NCI-H1930 (cell line): ENCODE measurements at regions not wholly inside any gene's neighbourhood (a gene's known extent, or its start where the extent isn't known, plus 50 kb on each side); places are given as distances from the start of the nearest gene placed in this dataset.
"Not testable (repeated sequence)": the region's sequence is repeated elsewhere in the genome, so short reads cannot be mapped to it uniquely, and the experiment has no call there.

Experiments
- DNase-seq, 2 experiments: peaks; one replicate each; lab custom pipeline; 2025; lab: John Stamatoyannopoulos, UW

DNA sequence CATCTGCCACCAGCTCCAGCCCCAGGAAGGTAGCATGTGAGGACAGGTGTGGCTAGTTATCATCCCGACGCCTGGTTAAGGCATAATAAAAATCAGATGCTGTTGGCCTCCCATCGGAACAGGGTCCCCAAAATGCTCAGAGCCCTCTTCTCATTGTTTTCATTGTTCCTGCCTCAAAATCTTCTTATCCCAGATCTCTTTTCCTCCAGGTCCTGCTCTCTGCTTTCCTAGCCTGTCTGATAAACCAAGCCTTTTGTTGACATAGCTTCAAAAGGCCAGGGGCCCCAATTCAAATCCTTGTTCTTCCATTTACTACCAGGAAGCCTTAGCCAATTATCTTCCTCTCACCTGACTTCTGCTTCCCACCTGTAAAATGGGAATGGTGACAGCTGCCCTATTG is 130.1 kb upstream of the ADRA1B start:
- no peak for DNase-seq

DNA sequence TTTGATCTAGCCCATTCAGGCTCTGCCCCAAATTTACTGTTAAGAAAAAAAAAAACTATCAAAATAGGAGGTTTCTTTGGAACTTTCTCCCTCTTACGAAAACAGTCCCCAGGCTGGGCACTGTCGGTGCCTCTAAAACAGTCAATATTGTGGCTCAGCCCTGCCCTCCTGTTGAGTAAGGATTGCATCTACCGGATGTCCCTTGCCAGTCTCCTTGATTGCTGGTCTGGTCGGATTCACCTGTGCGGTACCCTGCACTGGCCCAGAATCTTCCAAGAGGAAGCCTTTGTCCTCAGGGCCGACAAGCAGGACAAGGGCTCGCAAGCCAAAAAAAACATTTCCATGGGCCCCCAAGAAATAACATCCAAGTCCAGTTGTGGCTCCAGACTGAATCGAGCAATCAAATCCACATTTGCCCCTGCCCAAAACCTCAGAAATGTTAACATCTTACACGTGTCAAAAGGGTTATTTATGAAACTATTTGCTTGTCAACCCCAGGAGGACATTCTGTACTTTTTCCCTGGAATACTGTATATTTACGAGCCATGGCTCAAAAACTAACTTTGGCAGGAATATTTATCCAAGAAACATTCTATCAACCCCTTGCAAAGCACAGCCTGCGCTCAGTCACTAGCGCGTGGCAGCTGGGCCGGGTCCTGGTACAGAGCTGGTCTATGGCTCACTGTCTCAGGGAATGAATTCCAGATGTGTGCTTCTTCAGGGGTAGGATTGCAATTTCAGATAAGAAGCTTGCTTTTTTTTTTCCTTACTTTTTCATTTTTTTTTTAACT is 129.2 kb upstream of the ADRA1B start:
- no peak for DNase-seq

DNA sequence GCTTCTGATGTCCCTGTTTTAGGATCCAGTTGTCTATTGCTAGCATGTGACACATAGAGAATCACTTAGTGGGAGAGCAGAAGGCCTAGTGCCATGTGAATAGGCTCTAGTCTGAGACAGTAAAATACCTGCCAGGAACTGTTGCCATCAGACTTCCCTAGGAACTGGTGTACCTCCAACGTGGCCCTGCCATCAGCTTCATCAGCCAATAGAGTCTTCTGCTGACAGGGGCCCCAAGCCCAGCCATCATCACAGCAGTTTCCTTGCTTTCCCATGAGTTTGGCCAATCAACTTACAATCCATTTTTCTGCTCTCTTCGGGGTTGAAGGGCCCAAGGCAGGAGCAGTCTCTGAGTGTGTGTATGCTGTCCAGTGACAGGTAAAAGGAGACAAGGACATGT is 128.4 kb upstream of the ADRA1B start:
- DNase-seq, result no peak

DNA sequence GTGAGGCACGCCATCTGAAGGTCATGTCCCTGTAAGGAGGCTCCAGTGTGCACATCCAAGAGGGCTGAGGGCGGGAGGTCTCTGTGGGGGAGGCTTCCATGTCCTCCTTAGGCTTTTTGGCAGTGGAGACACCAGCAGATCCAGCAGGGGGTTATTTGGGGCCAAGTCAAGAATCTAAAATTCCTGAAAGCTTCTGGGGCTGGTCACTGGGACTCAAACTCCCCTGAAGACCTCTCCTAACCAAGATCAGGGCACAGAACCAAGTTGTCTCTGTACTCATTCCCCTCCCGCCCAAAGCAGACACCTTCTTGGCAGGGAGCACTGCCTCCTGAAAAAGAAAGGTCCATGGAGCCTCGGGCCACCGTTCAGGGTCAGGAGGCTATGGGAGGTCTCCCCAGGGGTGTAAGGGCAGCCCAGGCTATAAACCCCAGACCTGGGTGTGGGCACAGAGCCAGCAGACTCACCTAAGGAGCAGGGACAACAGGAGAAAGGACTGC is 127.4 kb upstream of the ADRA1B start:
- DNase-seq, result no peak

DNA sequence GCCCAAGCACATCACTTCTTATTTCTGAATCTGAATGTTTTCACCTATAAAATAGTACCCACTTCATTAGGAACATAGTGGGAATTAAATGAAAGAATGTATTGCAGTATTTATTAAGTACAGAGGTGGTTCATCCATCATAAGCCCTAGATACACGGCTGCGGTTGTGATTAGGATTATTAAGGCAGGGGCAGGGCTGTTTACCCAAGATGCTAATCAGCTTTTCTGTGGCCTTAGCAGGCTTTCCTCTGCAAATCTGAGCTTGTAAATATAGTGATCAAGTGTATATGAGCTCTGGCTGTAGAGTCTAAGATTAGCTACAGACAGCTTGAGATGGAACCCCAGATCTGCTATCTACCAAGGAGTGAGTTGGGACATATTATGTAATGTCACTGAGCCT is 124.1 kb upstream of the ADRA1B start:
- no peak for DNase-seq

DNA sequence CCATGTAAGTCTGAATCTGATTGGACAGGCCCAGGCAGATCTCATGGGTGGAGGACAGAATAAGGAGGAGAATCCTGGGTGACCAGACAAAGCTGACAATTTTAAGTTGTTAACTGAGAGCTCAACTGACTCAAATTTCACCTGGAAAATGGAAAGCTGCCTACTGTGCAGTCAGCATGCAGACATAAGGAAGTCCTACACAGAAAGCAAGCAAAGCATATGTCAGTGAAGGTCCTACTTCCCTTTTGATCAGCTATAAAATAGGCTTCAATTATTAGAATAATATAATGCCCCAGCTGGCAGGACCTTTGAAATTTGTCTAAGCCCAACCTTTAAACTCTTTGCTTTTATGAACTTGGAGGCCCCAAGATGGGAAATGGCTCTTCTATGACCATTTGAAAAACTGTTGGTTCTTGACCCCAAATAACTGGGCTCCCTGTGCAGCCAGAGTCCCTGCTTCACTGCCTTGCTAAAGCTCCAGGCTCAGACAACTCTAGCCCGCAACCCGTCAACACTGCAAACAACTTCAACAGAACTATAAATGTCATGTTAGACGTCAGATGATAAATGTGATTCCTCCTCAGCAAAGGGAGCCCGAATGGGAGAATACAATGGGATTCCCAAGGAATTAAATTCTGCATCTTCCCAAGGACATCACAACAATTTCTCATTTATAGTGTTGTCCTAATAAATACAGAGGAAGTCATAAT is 118.9 kb upstream of the ADRA1B start:
- DNase-seq, result no peak

DNA sequence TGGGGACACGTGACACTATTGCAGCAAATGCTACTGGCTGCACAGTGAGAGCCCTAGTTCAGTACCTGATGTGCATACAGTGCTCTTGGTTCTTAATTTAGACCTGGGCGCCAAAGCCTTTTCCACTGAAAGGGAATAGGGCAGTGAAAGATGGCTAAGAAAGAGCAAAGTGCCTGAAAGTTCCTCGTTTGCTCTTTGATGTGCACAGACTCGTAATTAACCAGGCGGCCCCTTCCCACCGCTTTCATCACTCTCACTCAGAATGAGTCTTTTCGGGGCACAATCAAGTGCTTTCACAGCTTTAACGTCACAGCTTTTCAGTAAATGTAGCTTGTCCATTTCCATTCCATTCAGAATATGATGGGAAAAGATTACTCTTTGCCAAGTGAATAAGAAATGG is 116.6 kb upstream of the ADRA1B start:
- no peak for DNase-seq

DNA sequence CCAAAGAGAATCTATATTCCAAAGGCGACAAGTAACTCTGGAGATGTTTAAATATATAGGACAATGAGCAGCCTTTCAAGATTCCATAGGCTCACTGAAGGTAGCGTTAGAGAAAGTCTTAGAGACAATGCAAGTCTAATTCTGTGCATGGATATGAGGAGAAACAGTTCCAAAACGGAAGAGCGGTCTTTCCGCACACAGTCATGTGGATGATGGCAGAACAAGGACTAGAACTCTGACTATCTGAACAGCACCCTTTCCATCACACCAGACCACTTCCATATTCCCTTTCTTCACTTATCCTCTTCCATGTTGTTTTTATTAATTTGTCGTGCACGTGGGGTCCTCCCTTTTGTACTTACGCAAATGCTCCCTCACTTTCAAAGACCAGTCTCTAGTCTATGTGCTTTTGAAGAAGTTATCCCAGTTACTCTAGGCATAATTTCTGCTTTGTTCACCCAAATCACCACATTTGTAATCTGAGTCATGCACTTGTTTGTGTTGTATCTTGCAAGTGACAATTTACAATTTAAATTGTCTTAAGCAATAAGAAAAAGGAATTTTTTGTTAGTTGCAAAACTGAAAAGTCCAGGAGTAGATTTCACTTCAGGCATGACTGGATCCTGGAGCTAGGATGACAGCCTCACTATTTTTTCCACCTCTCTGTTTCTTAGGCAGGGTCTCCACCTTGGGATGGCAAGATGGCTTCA is 116.0 kb upstream of the ADRA1B start:
- DNase-seq, result no peak

DNA sequence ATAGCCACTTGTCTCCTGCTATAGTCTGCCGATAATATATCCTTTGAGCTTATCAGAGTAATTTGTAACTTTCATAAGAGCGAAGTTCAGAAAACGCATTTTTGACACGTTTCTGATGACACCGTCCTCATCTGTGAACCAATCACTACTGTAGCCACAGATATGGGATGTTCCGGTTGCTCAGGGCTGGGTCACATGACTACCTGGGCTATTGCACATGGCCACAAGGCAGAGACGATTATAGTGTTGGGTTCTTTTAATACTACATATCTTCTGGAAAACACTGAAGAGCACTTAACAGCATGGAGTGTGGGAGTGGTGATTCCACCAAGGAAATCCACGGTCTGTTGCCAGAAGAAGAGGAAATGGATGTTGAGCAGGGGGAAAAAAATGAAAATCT is 115.0 kb upstream of the ADRA1B start:
- DNase-seq, result no peak

DNA sequence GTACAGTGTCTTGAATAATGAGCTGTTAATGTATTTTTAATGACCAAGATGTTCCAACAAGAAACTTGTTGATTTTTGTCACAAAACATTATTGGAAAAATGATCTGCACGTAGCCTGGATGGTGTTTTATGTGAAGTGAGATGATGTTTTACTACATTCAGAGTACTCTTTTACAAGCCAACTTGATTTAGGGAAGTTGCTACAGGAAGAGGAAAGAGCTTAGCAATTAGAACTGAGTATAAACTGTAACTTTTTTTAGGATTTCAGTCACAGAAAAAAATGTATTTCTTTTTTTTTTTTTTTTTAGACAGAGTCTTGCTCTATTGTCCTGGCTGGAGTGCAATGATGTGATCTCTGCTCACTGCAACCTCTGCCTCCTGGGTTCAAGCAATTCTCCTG is 113.6 kb upstream of the ADRA1B start:
- DNase-seq, result no peak

DNA sequence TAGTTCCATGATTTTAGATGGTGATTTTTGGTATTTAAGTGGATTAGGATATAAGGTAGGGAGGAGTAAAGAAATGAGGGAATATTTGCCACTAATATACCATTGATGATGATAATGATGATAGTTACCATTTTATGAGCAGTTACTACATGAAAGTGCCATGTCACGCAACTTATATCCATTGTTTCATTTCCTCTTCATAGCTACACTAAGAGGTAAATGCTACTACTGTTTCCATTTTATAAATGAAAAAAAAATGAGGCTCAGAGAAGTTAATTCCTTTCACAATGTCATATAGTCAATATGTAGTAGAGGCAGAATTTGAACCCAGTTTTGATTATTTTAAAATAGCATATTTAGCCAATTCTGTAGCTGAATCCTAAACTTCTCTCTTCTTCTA is 112.2 kb upstream of the ADRA1B start:
- no peak for DNase-seq

DNA sequence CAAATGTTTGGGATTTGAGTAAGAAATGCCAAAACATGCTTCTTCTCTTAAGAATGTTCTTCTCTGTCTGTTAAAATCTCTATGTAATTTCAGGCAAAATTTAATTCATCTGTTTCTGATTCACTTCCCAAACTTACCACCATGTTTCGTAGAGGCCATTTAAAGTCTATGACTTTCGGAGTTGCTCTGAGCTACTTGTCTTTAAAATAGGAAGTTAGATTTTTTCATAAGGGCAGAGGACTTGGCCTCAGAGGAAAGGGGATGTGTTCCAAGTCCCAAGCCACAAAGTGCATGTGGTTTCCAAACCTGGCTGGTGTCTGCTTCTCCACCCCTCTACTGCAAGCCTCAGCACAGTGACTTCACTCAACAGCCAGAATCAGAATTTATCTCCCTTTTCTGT is 111.3 kb upstream of the ADRA1B start:
- no peak for DNase-seq

DNA sequence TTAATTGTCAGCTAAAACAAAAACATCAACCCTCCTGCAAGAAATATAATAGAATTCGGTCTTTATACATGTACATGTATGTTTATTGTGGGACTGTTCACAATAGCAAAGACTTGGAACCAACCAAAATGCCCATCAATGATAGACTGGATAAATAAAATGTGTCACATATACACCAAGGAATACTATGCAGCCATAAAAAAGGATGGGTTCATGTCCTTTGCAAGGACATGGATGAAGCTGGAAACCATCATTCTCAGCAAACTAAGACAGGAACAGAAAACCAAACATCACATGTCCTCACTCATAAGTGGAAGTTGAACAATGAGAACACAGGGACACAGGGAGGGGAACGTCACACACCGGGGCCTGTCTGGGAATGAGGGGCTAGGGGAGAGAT is 109.1 kb upstream of the ADRA1B start:
- not testable (repeated sequence) for DNase-seq

DNA sequence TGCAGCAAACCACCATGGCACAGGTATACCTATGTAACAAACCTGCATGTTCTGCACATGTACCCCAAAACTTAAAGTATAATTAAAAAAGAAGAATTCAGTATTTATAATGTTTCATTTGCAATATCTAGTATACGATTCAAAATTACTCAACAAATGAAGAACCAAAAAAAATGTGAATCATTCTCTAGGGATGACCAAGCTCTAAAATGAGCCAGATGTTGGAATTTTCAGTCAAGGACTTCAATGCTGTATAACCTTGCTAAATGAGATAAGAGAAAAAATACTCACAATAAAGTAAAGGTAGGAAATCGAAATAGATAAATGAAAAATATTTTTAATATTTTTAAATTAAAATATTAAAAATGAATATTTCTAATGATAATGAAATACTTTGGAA is 108.7 kb upstream of the ADRA1B start:
- no peak for DNase-seq

DNA sequence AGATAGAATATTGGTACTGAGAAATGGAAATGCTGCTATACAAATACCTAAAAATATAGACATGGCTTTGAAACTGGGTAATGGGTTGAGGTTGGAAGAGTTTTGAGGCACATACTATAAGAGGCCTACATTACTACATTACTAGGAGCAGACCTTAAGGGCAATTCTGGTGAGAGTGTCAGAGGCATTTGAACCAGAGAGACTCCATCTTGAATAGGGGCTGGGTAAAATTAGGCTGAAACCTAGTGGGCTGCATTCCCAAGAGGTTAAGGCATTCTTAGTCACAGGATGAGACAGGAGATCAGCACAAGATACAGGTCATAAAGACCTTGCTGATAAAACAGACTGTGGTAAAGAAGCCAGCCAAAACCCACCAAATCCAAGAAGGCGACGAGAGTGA is 104.6 kb upstream of the ADRA1B start:
- DNase-seq, result no peak

DNA sequence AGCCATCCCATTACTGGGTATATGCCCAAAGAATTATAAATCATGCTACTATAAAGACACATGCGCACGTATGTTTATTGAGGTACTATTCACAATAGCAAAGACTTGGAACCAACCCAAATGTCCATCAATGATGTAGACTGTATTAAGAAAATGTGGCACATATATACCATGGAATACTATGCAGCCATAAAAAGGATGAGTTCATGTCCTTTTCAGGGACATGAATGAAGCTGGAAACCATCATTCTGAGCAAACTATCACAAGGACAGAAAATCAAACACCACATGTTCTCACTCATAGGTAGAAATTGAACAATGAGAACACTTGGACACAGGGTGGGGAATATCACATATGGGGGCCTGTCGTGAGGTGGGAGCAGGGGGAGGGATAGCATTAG is 103.5 kb upstream of the ADRA1B start:
- DNase-seq, result not testable (repeated sequence)

DNA sequence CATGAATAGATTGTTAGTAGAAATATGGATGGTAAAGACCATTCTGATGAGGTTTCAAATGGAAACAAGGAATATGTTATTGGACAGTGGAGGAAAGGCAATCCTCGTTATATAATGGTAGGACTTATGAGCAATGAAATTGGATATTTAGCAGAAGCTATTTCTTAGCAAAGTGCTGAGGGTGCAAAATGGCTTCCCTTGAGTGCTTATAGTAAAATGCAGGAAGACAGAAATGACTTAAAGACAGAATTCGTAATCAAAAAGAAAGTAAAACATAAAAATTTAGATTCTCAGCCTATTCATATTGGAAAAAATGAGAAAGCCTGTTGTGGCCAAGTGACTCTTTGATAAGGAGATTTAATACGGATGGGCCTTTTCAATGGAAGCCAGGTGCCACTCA is 102.1 kb upstream of the ADRA1B start:
- no peak for DNase-seq

DNA sequence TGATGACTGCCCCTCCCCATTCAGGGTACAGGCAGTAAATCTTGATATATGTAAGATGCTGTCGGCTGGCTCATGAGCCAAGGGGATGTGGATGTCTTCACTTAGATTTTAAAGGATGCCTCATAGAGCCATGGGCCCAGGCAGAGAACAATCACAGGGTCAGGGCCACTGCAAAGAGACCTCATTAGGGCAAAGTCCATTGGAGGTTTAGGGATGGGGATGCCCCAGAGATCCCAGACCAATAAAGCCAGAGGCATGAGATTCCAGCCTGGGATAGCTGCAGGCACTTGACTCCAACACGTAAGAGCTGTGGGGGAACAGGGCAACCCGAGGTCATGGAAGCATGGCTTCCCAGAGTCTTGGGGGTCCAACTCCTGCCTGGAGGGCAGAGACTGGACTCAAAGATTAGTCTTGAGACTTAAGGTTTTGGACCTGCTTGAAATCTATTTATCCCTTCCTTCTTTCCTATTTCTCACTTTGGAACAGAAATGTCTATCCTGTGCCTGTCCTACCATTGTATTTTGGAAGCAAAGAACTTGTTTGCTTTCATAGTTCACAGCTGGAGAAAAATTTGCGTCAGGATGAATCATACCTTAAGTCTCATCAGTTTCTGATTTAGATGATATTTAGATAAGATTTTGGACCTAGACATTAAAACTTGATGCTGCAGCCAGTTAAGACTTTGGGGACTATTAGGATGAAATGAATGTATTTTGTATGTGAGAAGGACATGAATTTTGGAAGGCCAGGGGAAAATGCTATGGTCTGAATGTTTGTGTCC is 101.3 kb upstream of the ADRA1B start:
- no peak for DNase-seq

DNA sequence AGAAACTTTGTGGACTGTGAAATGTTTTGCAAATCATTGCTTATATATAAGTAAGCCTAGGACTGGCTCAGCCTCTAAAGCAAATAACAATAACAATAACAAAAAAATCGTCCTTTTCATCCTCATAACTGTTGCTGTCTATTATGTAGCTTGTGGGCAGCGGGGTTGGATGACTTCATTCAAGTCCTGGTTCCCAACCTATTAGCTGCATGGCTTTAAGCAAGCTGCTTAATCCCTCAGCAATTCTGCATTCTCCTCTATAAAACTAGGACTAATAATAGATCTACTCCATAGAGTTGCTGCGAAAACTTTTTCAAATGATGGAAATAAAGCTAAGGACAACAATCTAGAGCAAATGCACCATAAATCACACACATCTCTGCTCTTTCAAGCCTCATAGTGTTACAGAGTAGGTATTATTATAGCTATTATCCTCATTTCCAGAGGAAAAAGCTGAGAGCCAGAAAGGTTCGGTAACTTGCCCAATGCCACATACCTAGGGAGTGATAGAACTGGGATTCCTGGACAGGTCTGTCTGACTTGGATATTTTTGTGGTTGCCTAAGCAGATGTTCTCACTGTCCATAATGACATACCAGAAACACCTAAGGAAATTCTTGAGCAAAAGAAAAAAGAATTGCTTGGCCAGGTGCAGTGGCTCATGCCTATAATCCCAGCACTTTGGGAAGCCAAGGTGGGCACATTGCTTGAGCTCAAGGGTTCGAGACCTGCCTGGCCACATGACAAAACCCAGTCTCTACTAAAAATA is 98.8 kb upstream of the ADRA1B start:
- DNase-seq, result no peak

DNA sequence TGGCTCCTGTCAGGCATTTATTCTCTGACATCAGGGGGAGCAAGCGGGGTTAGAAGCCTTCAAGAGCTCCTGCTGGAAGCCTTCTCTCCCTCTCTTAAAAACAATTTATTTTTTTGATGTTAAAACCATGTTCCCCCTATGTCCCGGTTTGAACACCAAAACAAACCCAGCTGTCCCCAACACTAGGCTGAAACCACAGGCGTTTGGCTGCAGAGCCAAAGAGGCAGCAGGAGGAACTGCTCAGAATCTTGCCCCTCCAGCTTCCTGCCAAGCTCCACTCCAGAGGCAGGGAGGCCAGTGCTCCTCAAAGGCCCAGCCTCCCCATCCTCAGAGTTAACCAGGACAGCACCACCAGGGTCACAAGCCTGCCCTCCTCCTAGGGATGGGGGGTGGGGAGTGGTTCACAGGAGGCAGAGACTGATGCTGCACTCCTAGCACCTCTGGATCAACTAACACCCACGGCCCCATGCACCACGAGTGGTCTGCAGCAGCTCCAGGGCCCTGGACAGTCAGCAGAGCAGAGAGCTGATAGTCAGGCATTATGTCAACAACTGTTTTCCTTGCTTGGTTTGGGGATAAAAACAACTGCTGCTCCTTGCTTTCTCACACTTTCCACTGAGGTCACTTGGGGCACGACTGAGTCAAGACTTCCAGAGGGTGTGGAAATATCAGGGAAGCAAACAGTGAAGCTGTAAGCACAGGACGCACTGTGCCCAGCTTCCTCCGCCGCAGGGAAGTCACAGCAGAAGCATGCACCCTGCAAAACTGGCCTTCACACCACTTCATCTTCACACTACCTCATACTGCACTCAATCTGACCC is 96.5 kb upstream of the ADRA1B start:
- DNase-seq, result no peak

DNA sequence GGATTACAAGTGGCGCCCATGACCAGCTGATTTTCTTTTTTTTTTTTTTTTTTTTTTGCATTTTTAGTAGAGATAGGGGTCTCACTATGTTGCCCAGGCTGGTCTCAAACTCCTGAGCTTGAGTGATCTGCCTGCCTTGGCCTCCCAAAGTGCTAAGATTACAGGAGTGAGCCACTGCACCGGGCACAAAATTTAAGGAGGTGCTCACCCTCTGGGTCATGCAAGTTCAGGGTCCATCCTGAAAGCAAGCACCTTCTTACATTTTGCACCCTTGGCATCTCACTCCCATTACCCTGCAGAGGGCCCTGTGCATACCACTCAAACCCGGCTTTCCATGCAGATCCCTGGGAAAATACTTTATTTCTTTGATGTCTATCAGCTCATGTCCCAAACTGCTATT is 95.6 kb upstream of the ADRA1B start:
- DNase-seq, result no peak
